ENCODE measurements at regions not wholly inside any gene's neighbourhood (a gene's known extent, or its start where the extent isn't known, plus 50 kb on each side); places are given as distances from the start of the nearest gene placed in this dataset.

DNA sequence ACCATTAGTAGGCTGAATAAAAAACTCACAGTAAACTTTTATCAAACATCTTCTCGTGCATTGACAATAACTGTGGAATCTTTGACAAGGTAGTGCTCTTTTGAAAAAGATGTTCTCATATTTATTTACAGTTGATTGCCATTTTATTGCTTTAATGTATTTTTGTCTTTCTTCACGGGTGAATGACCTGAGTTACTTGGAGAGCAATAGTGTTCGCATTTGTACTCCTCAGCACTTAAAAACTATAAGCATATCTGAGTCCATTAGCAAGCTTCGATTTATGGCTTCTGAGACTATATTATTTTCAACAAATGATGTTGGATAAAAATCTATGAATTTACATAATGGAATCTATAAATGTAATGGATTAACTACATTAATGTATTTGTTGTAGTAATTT lies 1012.3 kb downstream of the CDH9 start:
- no peaks in the 10 kb centered on the region for H3K36me3 ChIP-seq (replicated peaks in 1 of 2; ENCODE audit: control extremely low read depth in 1 of 2, control insufficient read depth in 1 of 2, extremely low read depth in 1 of 2, insufficient read depth in 2 of 2, low read length in 1 of 2)
- intact Hi-C loops (cut with micrococcal nuclease), result no loop called here
- Mint-ChIP-seq H3K27ac (no peak overlapping the region), H3K4me1 (no peaks in the 10 kb centered on the region), H3K4me3 (no peak overlapping the region), H3K9me3 (ENCODE audit: insufficient read depth) (no peaks in the 10 kb centered on the region), H3K27me3 (no peaks in the 10 kb centered on the region)
- ChIA-PET CTCF (no interaction called here), POLR2A (no interaction called here)
- H3K9ac ChIP-seq (ENCODE audit: low read length), result no peak overlapping the region
- H3K79me2 ChIP-seq (ENCODE audit: control insufficient read depth, insufficient read depth, low read length), result no peaks in the 10 kb centered on the region
- no peak overlapping the region for H3K4me3 ChIP-seq (ENCODE audit: control extremely low read depth in 1 of 5, extremely low read depth in 1 of 5, insufficient read depth in 1 of 5, low read depth in 2 of 5, low read length in 4 of 5)
- no peak overlapping the region for H2AFZ ChIP-seq (ENCODE audit: insufficient read depth, low read depth, low read length, poor library complexity, severe bottlenecking)
- peaks cover 0 to 4% (median 0%) of the 10 kb centered on the region in 3 donors for H3K9me3 ChIP-seq (ENCODE audit: control extremely low read depth in 1 of 3, control insufficient read depth in 2 of 3, insufficient read depth in 1 of 3, low read length in 2 of 3)
- H3K4me1 ChIP-seq (ENCODE audit: control insufficient read depth in 2 of 2, insufficient read depth in 2 of 2, low read length in 2 of 2), result no peaks in the 10 kb centered on the region
- H4K20me1 ChIP-seq (ENCODE audit: control insufficient read depth, insufficient read depth, low read length, poor library complexity, severe bottlenecking), result no peaks in the 10 kb centered on the region
- H3K4me2 ChIP-seq (replicated peaks; ENCODE audit: low read depth, low read length, poor library complexity, severe bottlenecking), result no peak overlapping the region
- ATAC-seq (ENCODE audit: low read depth) (no peak), DNase-seq (no peak)
- H3K27me3 ChIP-seq (replicated peaks in 1 of 4; ENCODE audit: control extremely low read depth in 1 of 4, control insufficient read depth in 3 of 4, insufficient read depth in 4 of 4, low read length in 3 of 4), result no peaks in the 10 kb centered on the region
- TF ChIP-seq EZH2 (IDR thresholded peaks at IDR 0.05; ENCODE audit: borderline replicate concordance, insufficient read depth, low read depth, low read length, poor library complexity, severe bottlenecking), result no peak
- TF ChIP-seq, protein P1, sequence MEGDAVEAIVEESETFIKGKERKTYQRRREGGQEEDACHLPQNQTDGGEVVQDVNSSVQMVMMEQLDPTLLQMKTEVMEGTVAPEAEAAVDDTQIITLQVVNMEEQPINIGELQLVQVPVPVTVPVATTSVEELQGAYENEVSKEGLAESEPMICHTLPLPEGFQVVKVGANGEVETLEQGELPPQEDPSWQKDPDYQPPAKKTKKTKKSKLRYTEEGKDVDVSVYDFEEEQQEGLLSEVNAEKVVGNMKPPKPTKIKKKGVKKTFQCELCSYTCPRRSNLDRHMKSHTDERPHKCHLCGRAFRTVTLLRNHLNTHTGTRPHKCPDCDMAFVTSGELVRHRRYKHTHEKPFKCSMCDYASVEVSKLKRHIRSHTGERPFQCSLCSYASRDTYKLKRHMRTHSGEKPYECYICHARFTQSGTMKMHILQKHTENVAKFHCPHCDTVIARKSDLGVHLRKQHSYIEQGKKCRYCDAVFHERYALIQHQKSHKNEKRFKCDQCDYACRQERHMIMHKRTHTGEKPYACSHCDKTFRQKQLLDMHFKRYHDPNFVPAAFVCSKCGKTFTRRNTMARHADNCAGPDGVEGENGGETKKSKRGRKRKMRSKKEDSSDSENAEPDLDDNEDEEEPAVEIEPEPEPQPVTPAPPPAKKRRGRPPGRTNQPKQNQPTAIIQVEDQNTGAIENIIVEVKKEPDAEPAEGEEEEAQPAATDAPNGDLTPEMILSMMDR (IDR thresholded peaks at IDR 0.05), result no peak
- no peak overlapping the region for H3K27ac ChIP-seq (ENCODE audit: low read length in 2 of 2)
- WGBS (ENCODE audit: insufficient coverage), result no CpG with 5 or more reads among the region's 4 CpGs

DNA sequence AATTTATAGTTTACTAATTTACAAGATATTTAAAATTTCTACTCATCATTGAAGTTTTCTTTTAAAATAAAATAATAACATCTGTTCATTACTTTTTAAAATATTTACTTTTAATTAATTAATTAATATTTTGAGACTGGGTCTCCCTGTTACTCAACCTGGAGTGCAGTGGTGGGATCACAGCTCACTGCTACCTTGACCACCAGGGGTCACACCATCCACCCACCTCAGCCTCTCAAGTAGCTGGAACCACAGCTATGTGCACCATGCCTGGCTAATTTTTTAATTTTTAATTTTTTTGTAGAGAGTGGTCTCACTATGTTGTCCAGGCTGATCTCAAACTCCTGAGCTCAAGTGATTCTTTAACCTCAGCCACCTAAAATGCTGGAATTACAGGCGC lies 1013.6 kb downstream of the CDH9 start:
- ATAC-seq (ENCODE audit: low read depth) (no peak), DNase-seq (no peak)
- no CpG with 5 or more reads among the region's 1 CpG for WGBS (ENCODE audit: insufficient coverage)
- no peak overlapping the region for H3K27ac ChIP-seq (ENCODE audit: low read length in 2 of 2)
- H3K4me3 Mint-ChIP-seq, result no peak overlapping the region
- no peaks in the 10 kb centered on the region for H3K9me3 Mint-ChIP-seq (ENCODE audit: insufficient read depth)
- H3K27me3 Mint-ChIP-seq, result no peaks in the 10 kb centered on the region
- no peaks in the 10 kb centered on the region for H3K27me3 ChIP-seq (replicated peaks in 1 of 4; ENCODE audit: control extremely low read depth in 1 of 4, control insufficient read depth in 3 of 4, insufficient read depth in 4 of 4, low read length in 3 of 4)
- no peak overlapping the region for H3K9ac ChIP-seq (ENCODE audit: low read length)
- H3K4me2 ChIP-seq (replicated peaks; ENCODE audit: low read depth, low read length, poor library complexity, severe bottlenecking), result no peak overlapping the region
- H3K4me1 Mint-ChIP-seq, result no peaks in the 10 kb centered on the region
- POLR2A ChIA-PET, result no interaction called here
- peaks cover 0 to 1% (median 0%) of the 10 kb centered on the region in 3 donors for H3K9me3 ChIP-seq (ENCODE audit: control extremely low read depth in 1 of 3, control insufficient read depth in 2 of 3, insufficient read depth in 1 of 3, low read length in 2 of 3)
- H4K20me1 ChIP-seq (ENCODE audit: control insufficient read depth, insufficient read depth, low read length, poor library complexity, severe bottlenecking), result no peaks in the 10 kb centered on the region
- intact Hi-C loops (cut with micrococcal nuclease), result no loop called here
- H3K79me2 ChIP-seq (ENCODE audit: control insufficient read depth, insufficient read depth, low read length), result no peaks in the 10 kb centered on the region
- no peaks in the 10 kb centered on the region for H3K4me1 ChIP-seq (ENCODE audit: control insufficient read depth in 2 of 2, insufficient read depth in 2 of 2, low read length in 2 of 2)
- no peaks in the 10 kb centered on the region for H3K36me3 ChIP-seq (replicated peaks in 1 of 2; ENCODE audit: control extremely low read depth in 1 of 2, control insufficient read depth in 1 of 2, extremely low read depth in 1 of 2, insufficient read depth in 2 of 2, low read length in 1 of 2)
- H3K27ac Mint-ChIP-seq, result no peak overlapping the region
- CTCF ChIA-PET, result no interaction called here
- TF ChIP-seq, protein P1 (IDR thresholded peaks at IDR 0.05), result no peak
- no peak for TF ChIP-seq EZH2 (IDR thresholded peaks at IDR 0.05; ENCODE audit: borderline replicate concordance, insufficient read depth, low read depth, low read length, poor library complexity, severe bottlenecking)
- H2AFZ ChIP-seq (ENCODE audit: insufficient read depth, low read depth, low read length, poor library complexity, severe bottlenecking), result no peak overlapping the region
- H3K4me3 ChIP-seq (ENCODE audit: control extremely low read depth in 1 of 5, extremely low read depth in 1 of 5, insufficient read depth in 1 of 5, low read depth in 2 of 5, low read length in 4 of 5), result no peak overlapping the region

All from B cell (primary cell).